CD4-positive, alpha-beta memory T cell (primary cell): ENCODE measurements at regions not wholly inside any gene's neighbourhood (a gene's known extent, or its start where the extent isn't known, plus 50 kb on each side); places are given as distances from the start of the nearest gene placed in this dataset.

ENCODE experiments used
- CTCF ChIA-PET: fragments of 350-600 bp; sonication (Branson Sonifier 250); formaldehyde crosslinking; loops from one replicate; lab custom pipeline; 2021; ENCODE audit warnings: inconsistent platforms; ENCODE audit not compliant: partially characterized antibody; lab: Charles Lee
- POLR2A ChIA-PET: fragments of 350-600 bp; sonication (Branson Sonifier 250); formaldehyde crosslinking; loops from one replicate; lab custom pipeline; 2021; ENCODE audit not compliant: partially characterized antibody; lab: Charles Lee
- DNase-seq, 5 donors: peaks; one replicate each; pipeline versions ENCODE4 v3.0.0 to v3.0.0-alpha.2; 2020 to 2022; ENCODE audit warnings: mixed read lengths in 1 of 5
- H3K27ac ChIP-seq: one replicate; pipeline ENCODE4 v1.7.0; 2013; ENCODE audit warnings: low read depth, low read length
- H3K27me3 ChIP-seq: 2 replicates; pipeline ENCODE4 v1.7.0; 2013; ENCODE audit warnings: mild to moderate bottlenecking, low read length, moderate library complexity; ENCODE audit not compliant: insufficient read depth
- H3K36me3 ChIP-seq: 2 replicates; pipeline ENCODE4 v1.7.0; 2013; ENCODE audit warnings: mild to moderate bottlenecking, low read length, moderate library complexity; ENCODE audit not compliant: insufficient read depth
- H3K4me1 ChIP-seq: 2 replicates; pipeline ENCODE4 v1.7.0; 2013; ENCODE audit warnings: mild to moderate bottlenecking, low read length, moderate library complexity; ENCODE audit not compliant: insufficient read depth
- H3K4me3 ChIP-seq, 2 donors: one replicate each; pipeline ENCODE4 v1.7.0; 2013; ENCODE audit warnings: low read length in 2 of 2, mild to moderate bottlenecking in 1 of 2
- H3K9me3 ChIP-seq, 2 donors: one replicate each; pipeline ENCODE4 v1.7.0; 2013; ENCODE audit warnings: low read length in 2 of 2, control low read depth in 1 of 2; ENCODE audit not compliant: control insufficient read depth in 1 of 2
- H3K27ac Mint-ChIP-seq, 7 donors: one replicate each; pipeline ENCODE4 v1.8.0; 2020 to 2021; ENCODE audit warnings: mixed read lengths in 7 of 7, mild to moderate bottlenecking in 6 of 7, inconsistent platforms in 3 of 7, moderate library complexity in 3 of 7
- H3K27me3 Mint-ChIP-seq, 2 donors: one replicate each; pipeline ENCODE4 v1.8.0; 2020 to 2021; ENCODE audit warnings: mixed read lengths in 2 of 2
- H3K36me3 Mint-ChIP-seq, 2 donors: one replicate each; pipeline ENCODE4 v1.8.0; 2020 to 2021; ENCODE audit warnings: mixed read lengths in 2 of 2, inconsistent platforms in 1 of 2, mild to moderate bottlenecking in 1 of 2
- H3K4me1 Mint-ChIP-seq, 4 donors: one replicate each; pipeline ENCODE4 v1.8.0; 2020 to 2021; ENCODE audit warnings: mixed read lengths in 4 of 4, mild to moderate bottlenecking in 1 of 4
- H3K4me3 Mint-ChIP-seq, 8 donors: one replicate each; pipeline ENCODE4 v1.8.0; 2020 to 2021; ENCODE audit warnings: mixed read lengths in 8 of 8, mild to moderate bottlenecking in 7 of 8, moderate library complexity in 6 of 8, inconsistent platforms in 3 of 8
- H3K9me3 Mint-ChIP-seq, 8 donors: one replicate each; pipeline ENCODE4 v1.8.0; 2020 to 2021; ENCODE audit warnings: mixed read lengths in 8 of 8, mild to moderate bottlenecking in 5 of 8, inconsistent platforms in 3 of 8, moderate library complexity in 1 of 8
- intact Hi-C: fragments of 100-400 bp; cut with micrococcal nuclease; formaldehyde crosslinking; loops from one replicate; pipeline ENCODE4 v1.15.1; 2023

DNA sequence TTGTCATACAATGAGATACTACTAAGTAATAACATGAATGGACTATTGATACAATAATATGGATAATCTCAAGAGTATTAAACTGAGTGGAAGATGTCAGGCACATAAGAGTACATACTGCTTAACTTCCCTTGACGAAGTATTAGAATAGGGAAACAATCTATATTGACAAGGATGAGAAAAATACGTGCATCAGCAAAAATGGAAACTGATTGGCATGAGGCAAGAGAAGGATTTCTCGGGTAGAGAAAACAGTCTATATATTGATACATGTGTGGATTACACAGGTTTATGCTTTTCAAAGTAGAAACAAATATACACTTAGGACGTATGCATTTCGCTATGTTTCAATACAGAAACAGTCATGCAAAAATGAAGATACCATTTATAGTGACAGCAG lies 57.4 kb downstream of the PRR20E start:
- Mint-ChIP-seq H3K9me3 (peaks cover 0 to 6% (median 4%) of the 10 kb centered on the region in 8 donors), H3K27ac (no peak overlapping the region), H3K36me3 (no peaks in the 10 kb centered on the region), H3K4me1 (no peaks in the 10 kb centered on the region), H3K27me3 (no peaks in the 10 kb centered on the region), H3K4me3 (no peak overlapping the region)
- CTCF ChIA-PET = no interaction called here
- H3K27me3 ChIP-seq = no peaks in the 10 kb centered on the region
- no peaks in the 10 kb centered on the region for H3K9me3 ChIP-seq
- H3K36me3 ChIP-seq = no peaks in the 10 kb centered on the region
- POLR2A ChIA-PET = no interaction called here
- no peak overlapping the region for H3K27ac ChIP-seq
- H3K4me1 ChIP-seq = no peaks in the 10 kb centered on the region
- no peak overlapping the region for H3K4me3 ChIP-seq
- intact Hi-C loops = no loop called here
- no peak for DNase-seq

DNA sequence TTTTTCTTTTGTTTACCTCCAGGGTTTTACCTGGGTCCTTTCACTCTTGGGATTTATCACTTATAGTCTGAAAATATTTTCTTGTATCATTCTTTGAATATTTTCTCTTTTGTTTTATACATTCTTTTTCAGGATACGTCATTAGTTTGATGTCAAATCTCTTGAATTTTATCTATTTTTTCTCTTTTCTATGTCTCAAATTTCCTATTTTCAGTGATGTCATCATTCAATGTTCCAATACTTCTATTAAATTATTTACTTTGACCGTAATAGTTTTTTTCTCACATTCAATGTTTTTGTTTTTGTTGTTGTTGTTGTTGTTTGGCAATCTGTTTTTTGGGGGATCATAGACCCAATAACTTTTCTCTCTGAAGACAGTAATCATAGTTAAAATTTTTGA lies 83.5 kb downstream of the PRR20E start:
- H3K27me3 Mint-ChIP-seq = no peaks in the 10 kb centered on the region
- Histone ChIP-seq H3K36me3 (no peaks in the 10 kb centered on the region), H3K27ac (no peak overlapping the region), H3K27me3 (no peaks in the 10 kb centered on the region), H3K4me3 (no peak overlapping the region), H3K4me1 (no peaks in the 10 kb centered on the region), H3K9me3 (no peaks in the 10 kb centered on the region)
- intact Hi-C loops = no loop called here
- H3K27ac Mint-ChIP-seq = no peak overlapping the region
- DNase-seq = no peak
- POLR2A ChIA-PET = no interaction called here
- CTCF ChIA-PET = no interaction called here
- no peaks in the 10 kb centered on the region for H3K36me3 Mint-ChIP-seq
- no peaks in the 10 kb centered on the region for H3K4me1 Mint-ChIP-seq
- H3K4me3 Mint-ChIP-seq = no peak overlapping the region
- H3K9me3 Mint-ChIP-seq = peaks cover 0 to 8% (median 6%) of the 10 kb centered on the region in 8 donors

GRCh38 chr13:57253551-57253950 lies 86.6 kb downstream of the PRR20E start:
- no peaks in the 10 kb centered on the region for H3K36me3 ChIP-seq
- no peak overlapping the region for H3K27ac Mint-ChIP-seq
- CTCF ChIA-PET = no interaction called here
- no peaks in the 10 kb centered on the region for H3K27me3 ChIP-seq
- no peaks in the 10 kb centered on the region for H3K9me3 ChIP-seq
- no peaks in the 10 kb centered on the region for H3K36me3 Mint-ChIP-seq
- H3K4me3 ChIP-seq = no peak overlapping the region
- no peak overlapping the region for H3K4me3 Mint-ChIP-seq
- H3K27ac ChIP-seq = no peak overlapping the region
- no peaks in the 10 kb centered on the region for H3K27me3 Mint-ChIP-seq
- no peaks in the 10 kb centered on the region for H3K4me1 ChIP-seq
- H3K4me1 Mint-ChIP-seq = no peaks in the 10 kb centered on the region
- intact Hi-C loops = no loop called here
- POLR2A ChIA-PET = no interaction called here
- no peak for DNase-seq
- peaks cover 0 to 14% (median 8%) of the 10 kb centered on the region in 8 donors for H3K9me3 Mint-ChIP-seq

DNA sequence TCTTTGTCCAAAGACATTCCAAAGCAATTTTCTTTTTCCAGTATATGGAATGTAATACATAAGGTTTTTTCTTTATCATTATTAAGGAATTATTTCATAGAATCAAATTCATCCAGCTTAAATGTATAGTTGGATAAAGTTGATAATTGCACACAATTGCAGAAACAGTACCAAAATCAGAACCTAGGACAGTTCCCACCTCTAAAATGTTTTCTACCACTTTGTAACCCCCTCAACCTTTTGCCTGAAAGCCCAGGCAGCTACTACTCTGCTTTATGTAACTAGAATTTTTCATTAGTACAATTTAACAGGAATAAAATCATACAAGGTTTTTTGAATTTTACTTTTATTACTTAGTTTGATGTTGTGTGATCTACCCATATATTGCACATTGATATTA lies 98.0 kb downstream of the PRR20E start:
- no peaks in the 10 kb centered on the region for H3K4me1 Mint-ChIP-seq
- H3K36me3 ChIP-seq = no peaks in the 10 kb centered on the region
- no peak overlapping the region for H3K27ac ChIP-seq
- no peaks in the 10 kb centered on the region for H3K27me3 ChIP-seq
- DNase-seq = no peak
- POLR2A ChIA-PET = no interaction called here
- no peak overlapping the region for H3K4me3 Mint-ChIP-seq
- H3K9me3 Mint-ChIP-seq = peaks cover 0 to 11% (median 3%) of the 10 kb centered on the region in 8 donors
- no peak overlapping the region for H3K27ac Mint-ChIP-seq
- no peaks in the 10 kb centered on the region for H3K4me1 ChIP-seq
- H3K27me3 Mint-ChIP-seq = no peaks in the 10 kb centered on the region
- CTCF ChIA-PET = no interaction called here
- no peak overlapping the region for H3K4me3 ChIP-seq
- H3K9me3 ChIP-seq = no peaks in the 10 kb centered on the region
- no peaks in the 10 kb centered on the region for H3K36me3 Mint-ChIP-seq
- intact Hi-C loops = no loop called here

DNA sequence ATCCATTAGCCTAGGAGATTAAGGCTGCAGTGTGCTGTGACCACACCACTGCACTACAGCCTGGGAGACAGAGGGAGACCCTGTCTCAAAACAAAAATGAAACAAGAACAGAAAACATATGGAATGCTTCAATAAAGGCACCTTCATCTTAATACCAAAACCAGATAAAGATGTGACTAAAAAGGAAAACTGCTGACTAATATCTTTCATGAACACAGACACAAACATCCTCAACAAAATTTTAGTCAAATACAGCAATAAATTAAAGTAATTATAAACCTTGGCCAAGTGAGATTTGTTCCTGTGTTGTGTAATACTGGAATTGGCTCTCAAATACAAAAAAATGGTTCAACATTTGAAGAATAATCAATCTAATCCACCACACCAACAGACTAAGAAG lies 103.5 kb downstream of the PRR20E start:
- no peak overlapping the region for H3K4me3 ChIP-seq
- no peaks in the 10 kb centered on the region for H3K4me1 ChIP-seq
- Mint-ChIP-seq H3K36me3 (no peaks in the 10 kb centered on the region), H3K9me3 (peaks cover 0 to 8% (median 3%) of the 10 kb centered on the region in 8 donors), H3K27me3 (no peaks in the 10 kb centered on the region), H3K27ac (no peak overlapping the region), H3K4me3 (no peak overlapping the region), H3K4me1 (no peaks in the 10 kb centered on the region)
- no peaks in the 10 kb centered on the region for H3K36me3 ChIP-seq
- ChIA-PET POLR2A (no interaction called here), CTCF (no interaction called here)
- H3K9me3 ChIP-seq = no peaks in the 10 kb centered on the region
- intact Hi-C loops = no loop called here
- no peak overlapping the region for H3K27ac ChIP-seq
- DNase-seq = no peak
- H3K27me3 ChIP-seq = no peaks in the 10 kb centered on the region

- DNase-seq = peak in 1 of 5 donors; percentile 12
- no peaks in the 10 kb centered on the region for H3K9me3 ChIP-seq
- H3K4me1 Mint-ChIP-seq = no peaks in the 10 kb centered on the region
- no peaks in the 10 kb centered on the region for H3K4me1 ChIP-seq
- H3K36me3 ChIP-seq = no peaks in the 10 kb centered on the region
- no peak overlapping the region for H3K4me3 Mint-ChIP-seq
- H3K27me3 ChIP-seq = no peaks in the 10 kb centered on the region
- H3K36me3 Mint-ChIP-seq = no peaks in the 10 kb centered on the region
- H3K27me3 Mint-ChIP-seq = no peaks in the 10 kb centered on the region
- H3K4me3 ChIP-seq = no peak overlapping the region
- intact Hi-C loops = no loop called here
- no peak overlapping the region for H3K27ac ChIP-seq
- ChIA-PET POLR2A (no interaction called here), CTCF (no interaction called here)
- peaks cover 0 to 14% (median 7%) of the 10 kb centered on the region in 8 donors for H3K9me3 Mint-ChIP-seq
- no peak overlapping the region for H3K27ac Mint-ChIP-seq
Measured at GRCh38 chr13:57286511-57287098, 119.6 kb downstream of the PRR20E start.

GRCh38 chr13:57302604-57303003 lies 135.6 kb downstream of the PRR20E start:
- CTCF ChIA-PET = no interaction called here

More at GRCh38 chr13:57302604-57303003, 135.6 kb downstream of the PRR20E start:
- Histone ChIP-seq H3K4me3 (no peak overlapping the region), H3K9me3 (peaks cover 0 to 5% of the 10 kb centered on the region in 2 donors), H3K36me3 (no peaks in the 10 kb centered on the region), H3K27me3 (no peaks in the 10 kb centered on the region), H3K27ac (no peak overlapping the region), H3K4me1 (no peaks in the 10 kb centered on the region)
- Mint-ChIP-seq H3K4me1 (no peaks in the 10 kb centered on the region), H3K4me3 (no peak overlapping the region), H3K36me3 (no peaks in the 10 kb centered on the region), H3K27ac (no peak overlapping the region), H3K9me3 (peaks cover 0 to 6% (median under 1%) of the 10 kb centered on the region in 8 donors), H3K27me3 (no peaks in the 10 kb centered on the region)
- POLR2A ChIA-PET = no interaction called here
- intact Hi-C loops = no loop called here
- no peak for DNase-seq
